K562 (cell line): ENCODE measurements at regions not wholly inside any gene's neighbourhood (a gene's known extent, or its start where the extent isn't known, plus 50 kb on each side); places are given as distances from the start of the nearest gene placed in this dataset.

Source experiments
- NR2C2 ChIP-seq, 2 experiments: fragments of 200-800 bp in 1 of 2; sonication (Bioruptor generic) in 1 of 2; sonication (generic) in 1 of 2; formaldehyde crosslinking in 1 of 2; IDR thresholded peaks; 2 replicates each; pipeline versions ENCODE4 v1.6.1 to v1.8.0; 2016 to 2022; ENCODE audit warnings: mild to moderate bottlenecking in 1 of 2, missing compliant biosample characterization in 1 of 2, missing genetic modification characterization in 1 of 2, missing genetic modification reagents in 1 of 2
- SIN3B ChIP-seq: fragments of 450-650 bp; IDR thresholded peaks from 2 replicates; pipeline ENCODE4 v1.6.1; 2017; ENCODE audit warnings: low read depth, mild to moderate bottlenecking, moderate library complexity
- ZNF518B ChIP-seq: fragments of 250-450 bp; sonication (Bioruptor Pico); IDR thresholded peaks from 2 replicates; pipeline ENCODE4 v1.5.0; 2021; ENCODE audit warnings: mild to moderate bottlenecking, moderate library complexity
- ZNF639 ChIP-seq, 2 experiments: fragments of 200-800 bp in 1 of 2; sonication (Bioruptor generic) in 1 of 2; sonication (generic) in 1 of 2; formaldehyde crosslinking in 1 of 2; IDR thresholded peaks in 1 of 2; conservative IDR thresholded peaks in 1 of 2; 2 replicates each; pipeline versions ENCODE4 v1.5.0 to v1.6.1; 2016 to 2020; ENCODE audit warnings: missing compliant biosample characterization in 1 of 2, missing genetic modification characterization in 1 of 2, missing genetic modification reagents in 1 of 2
- TF ChIP-seq, protein P1 (sequence below): fragments of 450-650 bp; IDR thresholded peaks from 2 replicates; pipeline ENCODE4 v1.6.1; 2017; ENCODE audit warnings: antibody characterized with exemption, mild to moderate bottlenecking
- TF ChIP-seq, protein P2 (sequence below): fragments of 450-650 bp; IDR thresholded peaks from 2 replicates; pipeline ENCODE4 v1.6.1; 2016; ENCODE audit warnings: low read depth, mild to moderate bottlenecking, moderate library complexity
- TF ChIP-seq, protein P3 (sequence below): fragments of 200-800 bp; sonication (Bioruptor generic); IDR thresholded peaks from 2 replicates; pipeline ENCODE4 v1.6.1; 2016; ENCODE audit warnings: missing genetic modification characterization, missing compliant biosample characterization

GRCh38 chr1:172746091-172746949 is 87.4 kb downstream of the FASLG start (continued):
- TF ChIP-seq, protein P1, sequence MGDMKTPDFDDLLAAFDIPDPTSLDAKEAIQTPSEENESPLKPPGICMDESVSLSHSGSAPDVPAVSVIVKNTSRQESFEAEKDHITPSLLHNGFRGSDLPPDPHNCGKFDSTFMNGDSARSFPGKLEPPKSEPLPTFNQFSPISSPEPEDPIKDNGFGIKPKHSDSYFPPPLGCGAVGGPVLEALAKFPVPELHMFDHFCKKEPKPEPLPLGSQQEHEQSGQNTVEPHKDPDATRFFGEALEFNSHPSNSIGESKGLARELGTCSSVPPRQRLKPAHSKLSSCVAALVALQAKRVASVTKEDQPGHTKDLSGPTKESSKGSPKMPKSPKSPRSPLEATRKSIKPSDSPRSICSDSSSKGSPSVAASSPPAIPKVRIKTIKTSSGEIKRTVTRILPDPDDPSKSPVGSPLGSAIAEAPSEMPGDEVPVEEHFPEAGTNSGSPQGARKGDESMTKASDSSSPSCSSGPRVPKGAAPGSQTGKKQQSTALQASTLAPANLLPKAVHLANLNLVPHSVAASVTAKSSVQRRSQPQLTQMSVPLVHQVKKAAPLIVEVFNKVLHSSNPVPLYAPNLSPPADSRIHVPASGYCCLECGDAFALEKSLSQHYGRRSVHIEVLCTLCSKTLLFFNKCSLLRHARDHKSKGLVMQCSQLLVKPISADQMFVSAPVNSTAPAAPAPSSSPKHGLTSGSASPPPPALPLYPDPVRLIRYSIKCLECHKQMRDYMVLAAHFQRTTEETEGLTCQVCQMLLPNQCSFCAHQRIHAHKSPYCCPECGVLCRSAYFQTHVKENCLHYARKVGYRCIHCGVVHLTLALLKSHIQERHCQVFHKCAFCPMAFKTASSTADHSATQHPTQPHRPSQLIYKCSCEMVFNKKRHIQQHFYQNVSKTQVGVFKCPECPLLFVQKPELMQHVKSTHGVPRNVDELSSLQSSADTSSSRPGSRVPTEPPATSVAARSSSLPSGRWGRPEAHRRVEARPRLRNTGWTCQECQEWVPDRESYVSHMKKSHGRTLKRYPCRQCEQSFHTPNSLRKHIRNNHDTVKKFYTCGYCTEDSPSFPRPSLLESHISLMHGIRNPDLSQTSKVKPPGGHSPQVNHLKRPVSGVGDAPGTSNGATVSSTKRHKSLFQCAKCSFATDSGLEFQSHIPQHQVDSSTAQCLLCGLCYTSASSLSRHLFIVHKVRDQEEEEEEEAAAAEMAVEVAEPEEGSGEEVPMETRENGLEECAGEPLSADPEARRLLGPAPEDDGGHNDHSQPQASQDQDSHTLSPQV: no peak
- TF ChIP-seq NR2C2 (CRISPR knock-in tag; IDR thresholded peaks at IDR 0.05) (no peak), NR2C2 (tag; IDR thresholded peaks at IDR 0.05) (peak; percentile 84), ZNF518B (CRISPR knock-in tag) (no peak), ZNF639 (CRISPR knock-in tag; conservative IDR thresholded peaks at IDR 0.05 in 1 of 2, IDR thresholded peaks at IDR 0.05 in 1 of 2) (no peak), SIN3B (no peak)
- TF ChIP-seq, protein P2, sequence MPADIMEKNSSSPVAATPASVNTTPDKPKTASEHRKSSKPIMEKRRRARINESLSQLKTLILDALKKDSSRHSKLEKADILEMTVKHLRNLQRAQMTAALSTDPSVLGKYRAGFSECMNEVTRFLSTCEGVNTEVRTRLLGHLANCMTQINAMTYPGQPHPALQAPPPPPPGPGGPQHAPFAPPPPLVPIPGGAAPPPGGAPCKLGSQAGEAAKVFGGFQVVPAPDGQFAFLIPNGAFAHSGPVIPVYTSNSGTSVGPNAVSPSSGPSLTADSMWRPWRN: peak; percentile 42; the same call in 1 of the 2 replicates
- TF ChIP-seq, protein P3, sequence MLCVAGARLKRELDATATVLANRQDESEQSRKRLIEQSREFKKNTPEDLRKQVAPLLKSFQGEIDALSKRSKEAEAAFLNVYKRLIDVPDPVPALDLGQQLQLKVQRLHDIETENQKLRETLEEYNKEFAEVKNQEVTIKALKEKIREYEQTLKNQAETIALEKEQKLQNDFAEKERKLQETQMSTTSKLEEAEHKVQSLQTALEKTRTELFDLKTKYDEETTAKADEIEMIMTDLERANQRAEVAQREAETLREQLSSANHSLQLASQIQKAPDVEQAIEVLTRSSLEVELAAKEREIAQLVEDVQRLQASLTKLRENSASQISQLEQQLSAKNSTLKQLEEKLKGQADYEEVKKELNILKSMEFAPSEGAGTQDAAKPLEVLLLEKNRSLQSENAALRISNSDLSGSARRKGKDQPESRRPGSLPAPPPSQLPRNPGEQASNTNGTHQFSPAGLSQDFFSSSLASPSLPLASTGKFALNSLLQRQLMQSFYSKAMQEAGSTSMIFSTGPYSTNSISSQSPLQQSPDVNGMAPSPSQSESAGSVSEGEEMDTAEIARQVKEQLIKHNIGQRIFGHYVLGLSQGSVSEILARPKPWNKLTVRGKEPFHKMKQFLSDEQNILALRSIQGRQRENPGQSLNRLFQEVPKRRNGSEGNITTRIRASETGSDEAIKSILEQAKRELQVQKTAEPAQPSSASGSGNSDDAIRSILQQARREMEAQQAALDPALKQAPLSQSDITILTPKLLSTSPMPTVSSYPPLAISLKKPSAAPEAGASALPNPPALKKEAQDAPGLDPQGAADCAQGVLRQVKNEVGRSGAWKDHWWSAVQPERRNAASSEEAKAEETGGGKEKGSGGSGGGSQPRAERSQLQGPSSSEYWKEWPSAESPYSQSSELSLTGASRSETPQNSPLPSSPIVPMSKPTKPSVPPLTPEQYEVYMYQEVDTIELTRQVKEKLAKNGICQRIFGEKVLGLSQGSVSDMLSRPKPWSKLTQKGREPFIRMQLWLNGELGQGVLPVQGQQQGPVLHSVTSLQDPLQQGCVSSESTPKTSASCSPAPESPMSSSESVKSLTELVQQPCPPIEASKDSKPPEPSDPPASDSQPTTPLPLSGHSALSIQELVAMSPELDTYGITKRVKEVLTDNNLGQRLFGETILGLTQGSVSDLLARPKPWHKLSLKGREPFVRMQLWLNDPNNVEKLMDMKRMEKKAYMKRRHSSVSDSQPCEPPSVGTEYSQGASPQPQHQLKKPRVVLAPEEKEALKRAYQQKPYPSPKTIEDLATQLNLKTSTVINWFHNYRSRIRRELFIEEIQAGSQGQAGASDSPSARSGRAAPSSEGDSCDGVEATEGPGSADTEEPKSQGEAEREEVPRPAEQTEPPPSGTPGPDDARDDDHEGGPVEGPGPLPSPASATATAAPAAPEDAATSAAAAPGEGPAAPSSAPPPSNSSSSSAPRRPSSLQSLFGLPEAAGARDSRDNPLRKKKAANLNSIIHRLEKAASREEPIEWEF (CRISPR knock-in tag): no peak
